Suprapubic skin (tissue), 4 donors: ENCODE measurements at regions not wholly inside any gene's neighbourhood (a gene's known extent, or its start where the extent isn't known, plus 50 kb on each side); places are given as distances from the start of the nearest gene placed in this dataset.

Experiments used
- DNase-seq, 2 donors: peaks; one replicate each; pipeline ENCODE4 v3.0.0-alpha.2; 2019; ENCODE audit warnings: low spot score in 2 of 2
- H3K27ac ChIP-seq: fragments of 200-600 bp; sonication (generic); one replicate; pipeline ENCODE4 v1.5.1; 2019
- H3K27me3 ChIP-seq: fragments of 200-600 bp; sonication (generic); one replicate; pipeline ENCODE4 v1.5.1; 2019
- H3K36me3 ChIP-seq: fragments of 200-600 bp; sonication (generic); one replicate; pipeline ENCODE4 v1.5.1; 2019
- H3K4me1 ChIP-seq: fragments of 200-600 bp; sonication (generic); one replicate; pipeline ENCODE4 v1.5.1; 2019
- H3K4me3 ChIP-seq: fragments of 200-600 bp; sonication (generic); one replicate; pipeline ENCODE4 v1.5.1; 2019; ENCODE audit warnings: mild to moderate bottlenecking
- H3K9me3 ChIP-seq: fragments of 200-600 bp; sonication (generic); one replicate; pipeline ENCODE4 v1.5.1; 2019
- CTCF ChIP-seq, 2 donors: fragments of 200-600 bp in 1 of 2; fragments of 450-650 bp in 1 of 2; sonication (generic) in 1 of 2; IDR thresholded peaks; one replicate each; pipeline ENCODE4 v1.5.1; 2016 to 2019; ENCODE audit warnings: antibody characterized with exemption in 2 of 2, mild to moderate bottlenecking in 1 of 2, moderate library complexity in 1 of 2
- EP300 ChIP-seq: sonication (generic); formaldehyde crosslinking; IDR thresholded peaks from one replicate; pipeline ENCODE4 v1.6.1; 2017; ENCODE audit warnings: antibody characterized with exemption
- POLR2A ChIP-seq, 2 donors: fragments of 450-650 bp; IDR thresholded peaks; one replicate each; pipeline ENCODE4 v1.6.1; 2017; ENCODE audit warnings: antibody characterized with exemption in 2 of 2, mild to moderate bottlenecking in 2 of 2, moderate library complexity in 2 of 2
- POLR2AphosphoS5 ChIP-seq, 3 donors: sonication (generic); formaldehyde crosslinking; IDR thresholded peaks; one replicate each; pipeline ENCODE4 v1.6.1; 2017; ENCODE audit warnings: antibody characterized with exemption in 3 of 3
- WGBS: methylation state at CpG from one replicate; pipeline ENCODE4 v1.1.5; 2018; 5-methylcytosine and 5-hydroxymethylcytosine counted together

- no peak overlapping the region for H3K27ac ChIP-seq
- TF ChIP-seq CTCF (IDR thresholded peaks at IDR 0.05): no peak
- no peak for TF ChIP-seq POLR2AphosphoS5 (IDR thresholded peaks at IDR 0.05)
- TF ChIP-seq POLR2A (IDR thresholded peaks at IDR 0.05): no peak
- TF ChIP-seq EP300: no peak
- peaks cover 13% of the 10 kb centered on the region for H3K4me1 ChIP-seq
- H3K36me3 ChIP-seq: no peaks in the 10 kb centered on the region
- no peak for DNase-seq
- no peaks in the 10 kb centered on the region for H3K27me3 ChIP-seq
- H3K9me3 ChIP-seq: no peaks in the 10 kb centered on the region
- no peak overlapping the region for H3K4me3 ChIP-seq
These were observed 113.6 kb upstream of the TPM1 start for GRCh38 chr15:62929000-62929357.

GRCh38 chr15:62931650-62932049 lies 110.9 kb upstream of the TPM1 start:
- Histone ChIP-seq H3K27ac (no peak overlapping the region), H3K27me3 (no peaks in the 10 kb centered on the region), H3K36me3 (no peaks in the 10 kb centered on the region), H3K9me3 (no peaks in the 10 kb centered on the region), H3K4me3 (no peak overlapping the region), H3K4me1 (peaks cover 18% of the 10 kb centered on the region)
- WGBS: 59% methylated on average over 1 of the region's 1 CpG
- DNase-seq: no peak
- TF ChIP-seq POLR2AphosphoS5 (IDR thresholded peaks at IDR 0.05) (no peak), CTCF (IDR thresholded peaks at IDR 0.05) (no peak), EP300 (no peak), POLR2A (IDR thresholded peaks at IDR 0.05) (no peak)

GRCh38 chr15:62932436-62932835 lies 110.1 kb upstream of the TPM1 start:
- H3K9me3 ChIP-seq: no peaks in the 10 kb centered on the region
- DNase-seq: no peak
- peaks cover 18% of the 10 kb centered on the region for H3K4me1 ChIP-seq
- no peaks in the 10 kb centered on the region for H3K27me3 ChIP-seq
- no peak overlapping the region for H3K4me3 ChIP-seq
- no peak overlapping the region for H3K27ac ChIP-seq
- H3K36me3 ChIP-seq: no peaks in the 10 kb centered on the region
- TF ChIP-seq CTCF (IDR thresholded peaks at IDR 0.05) (no peak), EP300 (no peak), POLR2A (IDR thresholded peaks at IDR 0.05) (no peak), POLR2AphosphoS5 (IDR thresholded peaks at IDR 0.05) (no peak)
- 42% methylated on average over 1 of the region's 1 CpG for WGBS

GRCh38 chr15:62933386-62933785 lies 109.2 kb upstream of the TPM1 start:
- H3K27ac ChIP-seq: no peak overlapping the region
- 54% methylated on average over 2 of the region's 2 CpGs for WGBS
- no peak for DNase-seq
- H3K4me3 ChIP-seq: no peak overlapping the region
- H3K4me1 ChIP-seq: peaks cover 18% of the 10 kb centered on the region
- H3K9me3 ChIP-seq: no peaks in the 10 kb centered on the region
- H3K27me3 ChIP-seq: no peaks in the 10 kb centered on the region
- H3K36me3 ChIP-seq: no peaks in the 10 kb centered on the region
- TF ChIP-seq POLR2AphosphoS5 (IDR thresholded peaks at IDR 0.05): no peak
- TF ChIP-seq CTCF (IDR thresholded peaks at IDR 0.05): no peak
- no peak for TF ChIP-seq POLR2A (IDR thresholded peaks at IDR 0.05)
- TF ChIP-seq EP300: no peak

GRCh38 chr15:62934236-62934971 lies 108.1 kb upstream of the TPM1 start:
- WGBS: 68% methylated on average over 14 of the region's 14 CpGs
- Histone ChIP-seq H3K27ac (no peak overlapping the region), H3K4me3 (no peak overlapping the region), H3K36me3 (no peaks in the 10 kb centered on the region), H3K27me3 (no peaks in the 10 kb centered on the region), H3K4me1 (peaks cover 14% of the 10 kb centered on the region), H3K9me3 (no peaks in the 10 kb centered on the region)
- no peak for DNase-seq
- TF ChIP-seq POLR2A (IDR thresholded peaks at IDR 0.05): no peak
- TF ChIP-seq EP300: no peak
- TF ChIP-seq POLR2AphosphoS5 (IDR thresholded peaks at IDR 0.05): no peak
- no peak for TF ChIP-seq CTCF (IDR thresholded peaks at IDR 0.05)
